ENCODE measurements at regions not wholly inside any gene's neighbourhood (a gene's known extent, or its start where the extent isn't known, plus 50 kb on each side); places are given as distances from the start of the nearest gene placed in this dataset.

GRCh38 chr18:61735564-61736102 lies 157.2 kb downstream of the RNF152 start:
- Histone ChIP-seq H3K4me3 (ENCODE audit: low read depth, low read length) (no peak overlapping the region), H3K27ac (no peak overlapping the region), H3K36me3 (no peaks in the 10 kb centered on the region), H3K9me3 (ENCODE audit: severe bottlenecking) (peaks cover 3% of the 10 kb centered on the region), H3K27me3 (ENCODE audit: insufficient read depth, low read depth, severe bottlenecking) (no peaks in the 10 kb centered on the region)
- DNase-seq = no peak
- TF ChIP-seq CTCF (IDR thresholded peaks at IDR 0.05; ENCODE audit: low read depth, low read length) = no peak

GRCh38 chr18:61734396-61734795 lies 158.4 kb downstream of the RNF152 start:
- no peak overlapping the region for H3K4me3 ChIP-seq (ENCODE audit: low read depth, low read length)
- no peaks in the 10 kb centered on the region for H3K27me3 ChIP-seq (ENCODE audit: insufficient read depth, low read depth, severe bottlenecking)
- TF ChIP-seq CTCF (IDR thresholded peaks at IDR 0.05; ENCODE audit: low read depth, low read length) = no peak
- no peak overlapping the region for H3K27ac ChIP-seq
- peaks cover 3% of the 10 kb centered on the region for H3K9me3 ChIP-seq (ENCODE audit: severe bottlenecking)
- no peaks in the 10 kb centered on the region for H3K36me3 ChIP-seq
- DNase-seq = no peak

DNA sequence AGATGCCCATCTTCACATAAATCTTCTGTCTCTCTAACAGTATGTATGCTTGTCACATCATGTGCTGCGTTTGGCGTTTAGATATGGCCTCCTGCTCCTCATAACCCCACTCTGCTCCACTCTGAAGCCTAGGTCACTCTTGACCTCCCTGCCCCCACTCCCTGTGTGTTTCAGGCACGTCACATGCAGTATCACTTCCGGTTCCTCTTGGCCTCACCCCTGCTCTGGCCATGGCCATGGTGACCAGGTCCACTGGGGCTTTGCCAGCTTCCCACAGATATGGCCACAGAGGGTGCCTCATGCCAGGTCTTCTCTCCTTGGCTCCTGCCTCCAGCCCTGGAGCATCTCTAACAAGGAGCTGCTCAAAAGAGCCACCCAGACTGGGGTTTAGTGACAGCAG lies 160.0 kb downstream of the RNF152 start:
- no peak overlapping the region for H3K4me3 ChIP-seq (ENCODE audit: low read depth, low read length)
- no peak for DNase-seq
- H3K36me3 ChIP-seq = no peaks in the 10 kb centered on the region
- no peak overlapping the region for H3K27ac ChIP-seq
- H3K27me3 ChIP-seq (ENCODE audit: insufficient read depth, low read depth, severe bottlenecking) = no peaks in the 10 kb centered on the region
- no peak for TF ChIP-seq CTCF (IDR thresholded peaks at IDR 0.05; ENCODE audit: low read depth, low read length)
- no peaks in the 10 kb centered on the region for H3K9me3 ChIP-seq (ENCODE audit: severe bottlenecking)

DNA sequence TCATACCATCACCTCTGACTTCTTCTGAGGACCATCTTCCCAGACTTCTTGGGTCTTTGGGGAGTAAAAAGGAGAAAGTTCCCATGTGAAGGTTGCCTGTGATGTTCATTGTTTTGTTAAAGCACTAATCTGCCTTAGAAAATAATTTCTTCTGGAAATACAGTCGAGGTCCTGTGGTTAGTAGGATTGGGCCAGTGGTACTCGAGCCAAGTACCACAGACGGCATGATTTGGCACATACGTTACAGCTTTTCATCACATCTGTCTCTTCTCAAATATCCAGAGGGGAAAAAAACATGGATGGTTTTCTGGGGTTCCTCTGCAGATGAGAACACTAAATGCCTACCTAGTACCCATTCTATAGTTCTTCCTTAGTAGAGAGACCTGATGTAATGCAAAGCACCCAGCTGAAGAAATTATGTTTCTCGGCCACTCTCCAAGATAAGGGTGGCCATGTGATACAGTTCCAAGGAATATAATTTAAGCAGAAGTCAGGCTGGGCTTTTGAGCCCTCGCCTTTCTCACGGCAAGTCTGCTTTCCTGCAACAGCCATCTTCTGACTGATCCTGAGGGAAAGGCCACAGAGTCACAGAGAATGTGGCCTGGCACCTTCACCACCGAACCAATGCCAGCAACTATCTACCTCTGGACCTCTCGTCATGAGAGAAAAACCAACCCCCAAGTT lies 161.0 kb downstream of the RNF152 start:
- Histone ChIP-seq H3K36me3 (no peaks in the 10 kb centered on the region), H3K27ac (no peak overlapping the region), H3K4me3 (ENCODE audit: low read depth, low read length) (no peak overlapping the region), H3K9me3 (ENCODE audit: severe bottlenecking) (no peaks in the 10 kb centered on the region), H3K27me3 (ENCODE audit: insufficient read depth, low read depth, severe bottlenecking) (no peaks in the 10 kb centered on the region)
- TF ChIP-seq CTCF (IDR thresholded peaks at IDR 0.05; ENCODE audit: low read depth, low read length) = no peak
- DNase-seq = no peak

- Histone ChIP-seq H3K27ac (no peak overlapping the region), H3K4me3 (ENCODE audit: low read depth, low read length) (no peak overlapping the region), H3K9me3 (ENCODE audit: severe bottlenecking) (peaks cover 4% of the 10 kb centered on the region), H3K36me3 (no peaks in the 10 kb centered on the region), H3K27me3 (ENCODE audit: insufficient read depth, low read depth, severe bottlenecking) (no peaks in the 10 kb centered on the region)
- no peak for TF ChIP-seq CTCF (IDR thresholded peaks at IDR 0.05; ENCODE audit: low read depth, low read length)
- DNase-seq = no peak
These were observed 161.6 kb downstream of the RNF152 start for GRCh38 chr18:61731178-61731577.

GRCh38 chr18:61729322-61729721 lies 163.5 kb downstream of the RNF152 start:
- DNase-seq = no peak
- Histone ChIP-seq H3K27ac (no peak overlapping the region), H3K36me3 (no peaks in the 10 kb centered on the region), H3K27me3 (ENCODE audit: insufficient read depth, low read depth, severe bottlenecking) (no peaks in the 10 kb centered on the region), H3K4me3 (ENCODE audit: low read depth, low read length) (no peak overlapping the region), H3K9me3 (ENCODE audit: severe bottlenecking) (peaks cover 7% of the 10 kb centered on the region)
- TF ChIP-seq CTCF (IDR thresholded peaks at IDR 0.05; ENCODE audit: low read depth, low read length) = no peak

Data from WERI-Rb-1 (cell line).